LoVo (cell line): ENCODE measurements at regions not wholly inside any gene's neighbourhood (a gene's known extent, or its start where the extent isn't known, plus 50 kb on each side); places are given as distances from the start of the nearest gene placed in this dataset.

Source experiments
- DNase-seq: peaks from one replicate; pipeline ENCODE4 v3.0.0-alpha.2; 2016; ENCODE audit warnings: low spot score

GRCh38 chr2:212945526-212945925 is 205.9 kb downstream of the IKZF2 start:
- no peak for DNase-seq

DNA sequence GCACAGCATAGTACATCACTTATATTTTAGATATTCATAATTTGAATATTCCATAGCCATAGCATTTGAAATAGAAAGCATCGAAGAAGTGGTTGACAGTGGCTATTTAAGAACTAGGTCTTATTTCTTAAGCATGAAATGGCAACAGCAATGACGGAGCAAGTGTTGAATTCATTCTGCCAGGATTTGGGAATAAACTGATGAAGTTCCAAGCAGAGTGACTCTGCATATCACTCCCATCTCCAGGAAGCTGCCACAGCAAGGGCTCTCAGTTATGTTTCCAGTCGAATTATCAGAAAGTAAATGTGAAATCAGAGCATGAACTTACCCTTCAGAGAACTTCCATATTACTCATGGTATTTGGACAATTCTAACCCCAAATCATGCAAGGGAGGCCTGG is 208.1 kb downstream of the IKZF2 start:
- DNase-seq = no peak

DNA sequence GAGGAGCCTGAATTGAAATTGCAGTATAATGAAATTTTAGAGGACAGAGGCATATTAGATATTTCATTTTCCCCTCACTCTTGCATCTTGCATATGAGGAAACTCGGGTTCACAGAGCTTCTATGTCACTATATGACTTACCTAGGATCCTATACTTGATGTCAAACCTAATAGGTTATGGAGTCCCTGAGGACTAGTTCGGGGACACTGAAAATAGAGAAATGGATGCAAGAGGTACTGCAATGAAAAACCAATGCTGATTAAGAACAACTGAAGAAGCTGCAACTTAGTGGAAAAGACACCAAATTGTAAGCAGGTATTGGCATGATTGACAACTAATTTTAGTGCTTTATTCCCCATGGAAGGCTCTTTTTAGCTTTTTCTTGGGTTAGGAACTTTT is 210.1 kb downstream of the IKZF2 start:
- DNase-seq = no peak

DNA sequence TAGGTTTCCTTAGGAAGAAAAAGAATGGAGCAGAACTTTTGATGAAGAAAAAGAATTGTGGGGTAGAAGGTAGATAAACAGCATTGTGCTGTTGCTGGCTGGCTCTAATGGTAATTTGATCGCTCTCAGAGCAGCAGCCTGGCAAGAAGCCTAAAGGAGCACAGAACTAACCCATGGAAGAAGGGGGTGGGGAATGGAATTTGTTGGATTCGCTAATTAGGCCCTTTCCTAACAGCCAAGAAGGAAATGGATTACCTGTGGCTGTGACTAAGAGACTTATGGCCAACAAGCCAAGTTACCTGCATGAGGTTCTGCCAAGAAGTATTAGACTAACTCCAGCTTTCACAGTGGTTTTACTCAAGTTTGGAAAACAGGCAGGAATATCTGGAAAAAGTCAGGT is 210.6 kb downstream of the IKZF2 start:
- peak; percentile 78 for DNase-seq

- DNase-seq = peak; percentile 53
Measured at GRCh38 chr2:212939777-212940531, 211.5 kb downstream of the IKZF2 start.

GRCh38 chr2:212938144-212938793 is 213.1 kb downstream of the IKZF2 start:
- DNase-seq = no peak

DNA sequence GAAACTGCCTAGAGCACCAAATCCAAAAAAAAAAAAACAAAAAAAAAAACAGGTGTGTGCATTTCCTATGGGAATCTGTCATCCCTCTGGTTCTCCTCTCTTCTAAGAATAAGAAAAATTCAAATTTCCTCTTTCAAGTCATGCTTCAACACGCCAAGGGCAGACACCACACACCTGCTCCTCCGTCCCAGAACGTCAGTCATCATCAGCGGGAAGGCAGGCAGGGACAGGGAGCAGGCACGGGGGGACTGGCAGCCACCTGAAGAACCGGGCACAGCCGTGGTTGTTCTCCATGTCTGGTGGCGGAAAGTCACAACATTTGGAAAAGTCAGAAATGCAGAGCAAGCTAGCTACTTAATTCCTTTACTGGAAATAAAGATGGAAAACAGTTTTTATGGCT is 214.8 kb downstream of the IKZF2 start:
- DNase-seq = no peak

GRCh38 chr2:212935752-212936151 is 215.7 kb downstream of the IKZF2 start:
- DNase-seq = no peak

- no peak for DNase-seq
Measured at GRCh38 chr2:212931271-212931670, 220.1 kb downstream of the IKZF2 start.

GRCh38 chr2:212930556-212931260 is 220.7 kb downstream of the IKZF2 start:
- no peak for DNase-seq

- no peak for DNase-seq
Measured at GRCh38 chr2:212929971-212930370, 221.4 kb downstream of the IKZF2 start.

- DNase-seq = no peak
Measured at GRCh38 chr2:212929116-212929515, 222.3 kb downstream of the IKZF2 start.

DNA sequence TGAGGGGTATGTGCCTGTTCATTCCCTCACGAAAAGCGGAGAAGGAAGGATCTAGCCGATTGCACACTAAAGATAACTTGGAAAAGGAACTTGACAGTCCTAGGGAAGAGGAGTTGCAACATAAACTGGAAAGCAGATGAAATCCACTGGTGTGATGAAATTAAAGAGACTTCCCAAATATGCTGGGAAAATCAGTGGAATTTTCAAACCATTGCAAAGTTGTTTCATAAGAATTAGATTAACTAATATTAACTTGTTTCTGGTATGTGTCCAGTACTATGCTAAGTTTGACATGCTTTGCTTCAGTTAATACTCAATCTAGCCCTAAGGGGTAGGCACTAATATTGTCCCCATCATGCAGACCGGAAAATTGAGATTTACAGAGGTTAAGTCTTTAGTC is 222.7 kb downstream of the IKZF2 start:
- no peak for DNase-seq

- DNase-seq = no peak
Measured at GRCh38 chr2:212926940-212927339, 224.5 kb downstream of the IKZF2 start.

GRCh38 chr2:212923393-212923792 is 228.0 kb downstream of the IKZF2 start:
- DNase-seq = no peak

- DNase-seq = no peak
Measured at GRCh38 chr2:212922701-212923100, 228.7 kb downstream of the IKZF2 start.

DNA sequence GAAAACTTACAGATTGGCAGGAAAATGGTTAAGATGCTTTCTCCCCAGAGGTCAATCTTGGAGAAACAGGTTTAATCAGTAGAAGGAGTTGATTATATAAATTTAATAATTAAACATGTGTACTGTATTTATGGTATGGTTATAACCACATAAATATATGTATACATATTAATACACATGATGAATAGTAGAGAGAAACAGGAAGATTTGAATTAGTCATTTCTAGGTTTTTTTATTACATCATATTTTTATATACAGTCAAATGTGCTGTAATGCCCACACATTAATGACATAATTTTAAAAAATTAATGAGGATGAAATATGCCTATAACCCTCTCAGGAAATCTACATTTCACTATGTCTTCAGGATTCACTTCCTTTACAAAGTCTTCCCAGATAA is 229.7 kb downstream of the IKZF2 start:
- no peak for DNase-seq

GRCh38 chr2:212921061-212921460 is 230.4 kb downstream of the IKZF2 start:
- DNase-seq = no peak

DNA sequence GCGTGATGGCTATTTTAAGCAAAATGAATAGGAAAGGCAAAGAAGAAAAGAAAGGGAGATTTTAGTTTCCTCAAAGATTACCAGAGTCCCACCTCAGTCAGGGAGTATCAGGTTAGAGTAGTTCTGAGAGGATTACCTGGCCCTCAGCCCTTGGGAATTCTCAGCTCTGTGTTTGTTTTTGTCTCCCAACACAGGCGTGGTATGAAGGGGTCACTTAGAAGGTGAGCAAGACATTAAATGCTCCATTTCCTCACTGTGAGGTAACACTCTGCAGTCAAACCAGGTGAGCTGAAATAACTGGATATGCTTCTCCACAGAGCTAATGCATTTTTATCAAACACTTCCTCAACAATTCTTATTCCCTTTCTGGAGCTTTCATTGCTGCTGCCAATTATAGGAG is 232.2 kb downstream of the IKZF2 start:
- peak; percentile 12 for DNase-seq

DNA sequence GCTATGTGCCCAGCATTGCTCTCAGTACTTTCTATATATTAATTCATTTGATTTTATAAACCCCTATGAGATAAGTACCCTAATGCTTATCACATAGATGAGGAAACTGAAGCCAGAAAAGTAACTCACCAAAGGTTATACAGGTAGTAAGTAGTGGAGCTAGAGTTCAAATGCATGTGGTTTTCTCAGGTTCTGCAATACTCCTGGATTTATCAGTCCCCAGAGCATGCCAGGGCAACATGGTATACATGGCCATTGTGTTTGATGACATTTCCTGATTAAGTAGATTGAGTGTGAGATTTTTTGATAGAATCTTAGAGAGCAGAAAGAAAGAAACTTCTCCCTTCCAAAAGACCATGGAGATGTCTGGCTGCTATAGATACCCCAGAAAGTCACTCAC is 233.1 kb downstream of the IKZF2 start:
- DNase-seq = no peak

DNA sequence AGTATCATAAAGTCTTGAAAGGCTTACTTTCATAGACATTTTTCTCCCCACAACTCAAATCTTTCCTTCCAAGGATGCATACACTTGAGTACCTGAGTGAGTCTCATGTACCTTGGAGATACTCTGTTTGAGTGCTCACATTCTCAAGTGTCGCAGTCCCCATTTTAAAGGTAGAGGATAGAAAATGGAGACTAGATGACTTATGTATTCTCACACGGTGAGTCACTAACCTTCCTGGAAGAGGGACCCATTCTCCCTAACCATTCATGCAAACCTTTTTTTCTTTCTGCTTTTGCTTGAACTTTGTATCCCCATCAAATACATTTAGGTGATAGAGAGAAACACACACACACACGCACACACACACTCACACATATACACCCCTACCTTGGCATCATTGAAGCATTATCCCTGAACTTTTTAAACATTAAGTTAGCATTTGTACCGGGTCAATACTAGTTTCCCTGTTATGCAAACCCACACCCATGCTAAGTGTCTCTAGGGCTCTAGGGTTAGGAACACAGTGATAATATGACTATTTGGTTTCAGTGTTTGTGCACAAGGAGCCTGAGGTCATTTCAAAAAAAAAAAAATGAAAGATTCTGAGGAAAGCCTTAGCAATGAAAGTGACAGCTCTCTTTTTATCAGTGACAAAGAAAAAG is 236.2 kb downstream of the IKZF2 start:
- DNase-seq = no peak

GRCh38 chr2:212914392-212914791 is 237.0 kb downstream of the IKZF2 start:
- DNase-seq = no peak
